Hepatocyte (in vitro differentiated cells): ENCODE measurements at regions not wholly inside any gene's neighbourhood (a gene's known extent, or its start where the extent isn't known, plus 50 kb on each side); places are given as distances from the start of the nearest gene placed in this dataset.

Experiments
- DNase-seq: peaks from one replicate; pipeline ENCODE4 v3.0.0-alpha.2; 2016; ENCODE audit warnings: low spot score
- H2AFZ ChIP-seq: fragments of 200-600 bp; sonication (generic); 2 replicates; pipeline ENCODE4 v1.6.0; 2016; ENCODE audit warnings: antibody characterized with exemption, mild to moderate bottlenecking
- H3K27ac ChIP-seq: fragments of 200-600 bp; sonication (generic); 2 replicates; pipeline ENCODE4 v1.5.1; 2016; ENCODE audit warnings: mild to moderate bottlenecking
- H3K27me3 ChIP-seq: fragments of 200-600 bp; sonication (generic); 2 replicates; pipeline ENCODE4 v1.6.1; 2016
- H3K36me3 ChIP-seq: fragments of 200-600 bp; sonication (generic); replicated peaks from 2 replicates; pipeline ENCODE4 v1.5.1; 2016; ENCODE audit warnings: low read depth; ENCODE audit not compliant: insufficient read depth
- H3K4me1 ChIP-seq: fragments of 200-600 bp; sonication (generic); 2 replicates; pipeline ENCODE4 v1.5.1; 2016; ENCODE audit warnings: mild to moderate bottlenecking, moderate library complexity; ENCODE audit not compliant: insufficient read depth
- H3K4me2 ChIP-seq: fragments of 200-600 bp; sonication (generic); 2 replicates; pipeline ENCODE4 v1.6.0; 2016
- H3K4me3 ChIP-seq: fragments of 200-600 bp; sonication (generic); 2 replicates; pipeline ENCODE4 v1.5.1; 2016; ENCODE audit warnings: mild to moderate bottlenecking
- H3K79me2 ChIP-seq: fragments of 200-600 bp; sonication (generic); 2 replicates; pipeline ENCODE4 v1.6.0; 2017; ENCODE audit warnings: mild to moderate bottlenecking
- H3K9me2 ChIP-seq: fragments of 200-600 bp; sonication (generic); replicated peaks from 2 replicates; pipeline ENCODE4 v1.6.0; 2017; ENCODE audit warnings: mild to moderate bottlenecking; ENCODE audit not compliant: insufficient read depth
- H3K9me3 ChIP-seq: fragments of 200-600 bp; sonication (generic); 2 replicates; pipeline ENCODE4 v1.5.1; 2016; ENCODE audit warnings: low read depth, mild to moderate bottlenecking
- H4K20me1 ChIP-seq: fragments of 200-600 bp; sonication (generic); 2 replicates; pipeline ENCODE4 v1.6.0; 2016; ENCODE audit warnings: mild to moderate bottlenecking; ENCODE audit not compliant: insufficient read depth, poor library complexity, severe bottlenecking
- CTCF ChIP-seq: fragments of 200-600 bp; sonication (generic); IDR thresholded peaks from 2 replicates; pipeline ENCODE4 v1.5.1; 2016; ENCODE audit warnings: antibody characterized with exemption, mild to moderate bottlenecking; ENCODE audit not compliant: poor library complexity
- EZH2 ChIP-seq: fragments of 200-600 bp; sonication (generic); IDR thresholded peaks from 2 replicates; pipeline ENCODE4 v1.6.1; 2016; ENCODE audit warnings: antibody characterized with exemption, mild to moderate bottlenecking, borderline replicate concordance
- EZH2phosphoT487 ChIP-seq: fragments of 200-600 bp; sonication (generic); IDR thresholded peaks from one replicate; pipeline ENCODE4 v1.6.1; 2018; ENCODE audit warnings: antibody characterized with exemption, mild to moderate bottlenecking, low read depth, moderate library complexity; ENCODE audit not compliant: unreplicated experiment, severe bottlenecking
- WGBS: methylation state at CpG from one replicate; pipeline ENCODE4 v1.1.6; 2016; ENCODE audit warnings: low lambda C conversion rate; ENCODE audit errors: missing lambda C conversion rate; 5-methylcytosine and 5-hydroxymethylcytosine counted together

- DNase-seq: no peak
- no peaks in the 10 kb centered on the region for H3K79me2 ChIP-seq
- 82% methylated on average over 3 of the region's 3 CpGs for WGBS
Measured at GRCh38 chr2:59691518-59692190, 861.8 kb downstream of the BCL11A start.

GRCh38 chr2:59690849-59691248, 862.6 kb downstream of the BCL11A start:
- Histone ChIP-seq H3K9me2 (no peaks in the 10 kb centered on the region), H3K36me3 (no peaks in the 10 kb centered on the region), H3K4me1 (no peaks in the 10 kb centered on the region), H3K27ac (no peak overlapping the region), H3K9me3 (no peaks in the 10 kb centered on the region), H3K79me2 (no peaks in the 10 kb centered on the region), H3K4me3 (no peak overlapping the region), H2AFZ (no peak overlapping the region), H4K20me1 (no peaks in the 10 kb centered on the region), H3K27me3 (no peaks in the 10 kb centered on the region), H3K4me2 (no peak overlapping the region)
- 91% methylated on average over 4 of the region's 4 CpGs for WGBS
- no peak for DNase-seq
- TF ChIP-seq EZH2 (no peak), CTCF (no peak), EZH2phosphoT487 (no peak)

More at GRCh38 chr2:59691518-59692190, 861.8 kb downstream of the BCL11A start:
- Histone ChIP-seq H3K4me2 (no peak overlapping the region), H3K27me3 (no peaks in the 10 kb centered on the region), H3K36me3 (no peaks in the 10 kb centered on the region), H3K4me3 (no peak overlapping the region), H4K20me1 (no peaks in the 10 kb centered on the region), H3K9me2 (no peaks in the 10 kb centered on the region), H3K9me3 (no peaks in the 10 kb centered on the region), H3K27ac (no peak overlapping the region), H2AFZ (no peak overlapping the region), H3K4me1 (no peaks in the 10 kb centered on the region)
- no peak for TF ChIP-seq EZH2
- no peak for TF ChIP-seq CTCF
- TF ChIP-seq EZH2phosphoT487: no peak

- DNase-seq: no peak
- WGBS: 83% methylated on average over 1 of the region's 1 CpG
- Histone ChIP-seq H3K4me1 (no peaks in the 10 kb centered on the region), H3K9me2 (no peaks in the 10 kb centered on the region), H3K27ac (no peak overlapping the region), H3K9me3 (no peaks in the 10 kb centered on the region), H3K36me3 (no peaks in the 10 kb centered on the region), H3K79me2 (no peaks in the 10 kb centered on the region), H3K4me2 (no peak overlapping the region), H2AFZ (peak overlapping the region; percentile 8), H4K20me1 (no peaks in the 10 kb centered on the region), H3K27me3 (no peaks in the 10 kb centered on the region), H3K4me3 (no peak overlapping the region)
- TF ChIP-seq EZH2 (no peak), EZH2phosphoT487 (no peak), CTCF (no peak)
Measured at GRCh38 chr2:59684771-59685166, 868.7 kb downstream of the BCL11A start.
